GM12878 (cell line): ENCODE measurements at regions not wholly inside any gene's neighbourhood (a gene's known extent, or its start where the extent isn't known, plus 50 kb on each side); places are given as distances from the start of the nearest gene placed in this dataset.

Experiments used
- ATAC-seq: fragments of 200-7000 bp; cut with Tn5 transposase; 3 replicates; pipeline ENCODE4 v1.9.1; 2020; ENCODE audit warnings: mild to moderate bottlenecking, moderate library complexity
- BruUV-seq: library from RNA; stranded (reverse); fragments of 400-500 nt; replicated peaks from 2 replicates; lab custom pipeline; 2021; lab: Mats Ljungman, UMichigan
- CTCF ChIA-PET: fragments of 300-600 bp; sonication (Branson Sonifier 250); formaldehyde crosslinking; extraction: SDS; loops from one replicate; lab custom pipeline; 2021; ENCODE audit warnings: inconsistent platforms; lab: Yijun Ruan, JAX
- POLR2A ChIA-PET: fragments of 350-600 bp; formaldehyde crosslinking; extraction: SDS; loops from one replicate; lab custom pipeline; 2021; ENCODE audit warnings: inconsistent platforms; lab: Charles Lee
- RAD21 ChIA-PET: fragments of 300-600 bp; sonication (Branson Sonifier 250); formaldehyde crosslinking; loops from one replicate; lab custom pipeline; 2023; ENCODE audit warnings: antibody characterized with exemption; ENCODE audit not compliant: unreplicated experiment; lab: Charles Lee
- SMC1A ChIA-PET: fragments of 300-600 bp; sonication (Branson Sonifier 250); formaldehyde crosslinking; loops from one replicate; lab custom pipeline; 2023; ENCODE audit not compliant: unreplicated experiment, uncharacterized antibody; lab: Charles Lee
- DNase-seq: peaks from one replicate; pipeline ENCODE4 v3.0.0-alpha.2; 2011; ENCODE audit warnings: low read depth, low spot score
- FAIRE-seq: peaks from 3 replicates; lab custom pipeline; 2011; peaks lifted over from hg19 to GRCh38; lab: Jason Lieb, UNC
- H2AFZ ChIP-seq: 2 replicates; pipeline ENCODE4 v1.6.0; 2011; ENCODE audit warnings: low read depth, low read length, control low read depth; ENCODE audit not compliant: control insufficient read depth
- H3K27ac ChIP-seq: 2 replicates; pipeline ENCODE4 v1.5.1; 2011; ENCODE audit warnings: control low read depth; ENCODE audit not compliant: control insufficient read depth, insufficient read depth
- H3K27me3 ChIP-seq, 2 experiments: replicated peaks in 1 of 2; 2 replicates each; pipeline versions ENCODE4 v1.6.0 to v1.6.1; 2011; ENCODE audit warnings: low read length in 1 of 2; ENCODE audit not compliant: control insufficient read depth in 2 of 2, insufficient read depth in 2 of 2
- H3K36me3 ChIP-seq, 2 experiments: 2 replicates each; pipeline ENCODE4 v1.5.1; 2011; ENCODE audit warnings: low read length in 1 of 2; ENCODE audit not compliant: control insufficient read depth in 2 of 2, insufficient read depth in 2 of 2
- H3K4me1 ChIP-seq: 2 replicates; pipeline ENCODE4 v1.6.1; 2011; ENCODE audit warnings: mild to moderate bottlenecking, low read length, moderate library complexity, mixed read lengths; ENCODE audit not compliant: control insufficient read depth, insufficient read depth
- H3K4me2 ChIP-seq: 2 replicates; pipeline ENCODE4 v1.6.0; 2011; ENCODE audit warnings: control low read depth; ENCODE audit not compliant: control insufficient read depth, insufficient read depth
- H3K4me3 ChIP-seq: fragments of 200-600 bp; sonication (generic); 2 replicates; pipeline ENCODE4 v1.5.1; 2016
- H3K79me2 ChIP-seq: 2 replicates; pipeline ENCODE4 v1.6.0; 2011; ENCODE audit warnings: low read length; ENCODE audit not compliant: control insufficient read depth, insufficient read depth
- H3K9ac ChIP-seq: 2 replicates; pipeline ENCODE4 v1.8.0; 2011; ENCODE audit warnings: low read length, control low read depth, mixed read lengths; ENCODE audit not compliant: control insufficient read depth, insufficient read depth
- H3K9me3 ChIP-seq: replicated peaks from 3 replicates; pipeline ENCODE4 v1.5.1; 2011; ENCODE audit warnings: mild to moderate bottlenecking, low read length; ENCODE audit not compliant: control insufficient read depth, insufficient read depth
- H4K20me1 ChIP-seq: 2 replicates; pipeline ENCODE4 v1.6.0; 2011; ENCODE audit not compliant: control insufficient read depth, insufficient read depth
- ATF3 ChIP-seq: IDR thresholded peaks from 2 replicates; pipeline ENCODE4 v1.6.1; 2011; ENCODE audit warnings: low read depth, mild to moderate bottlenecking, low read length, moderate library complexity, borderline replicate concordance; ENCODE audit errors: extremely low read depth
- CUX1 ChIP-seq: IDR thresholded peaks from 2 replicates; pipeline ENCODE4 v1.6.1; 2012; ENCODE audit warnings: improper control_type of control experiment, low read depth, low read length; ENCODE audit not compliant: insufficient replicate concordance
- EGR1 ChIP-seq, 2 experiments: IDR thresholded peaks; 1 replicate in 1 of 2; 2 replicates in 1 of 2; pipeline ENCODE4 v1.6.1; 2011 to 2012; ENCODE audit warnings: low read depth in 2 of 2, low read length in 2 of 2, borderline replicate concordance in 1 of 2, mild to moderate bottlenecking in 1 of 2, moderate library complexity in 1 of 2
- ESRRA ChIP-seq: IDR thresholded peaks from 2 replicates; pipeline ENCODE4 v1.6.1; 2012; ENCODE audit warnings: mild to moderate bottlenecking, low read length, improper control_type of control experiment
- EZH2 ChIP-seq: IDR thresholded peaks from 2 replicates; pipeline ENCODE4 v1.6.1; 2012; ENCODE audit warnings: low read depth, mild to moderate bottlenecking, control low read depth, inconsistent platforms, low read length, borderline replicate concordance; ENCODE audit not compliant: control insufficient read depth
- IKZF2 ChIP-seq, 2 experiments: fragments of 450-650 bp; IDR thresholded peaks; 2 replicates each; pipeline ENCODE4 v1.6.1; 2017; ENCODE audit warnings: mild to moderate bottlenecking in 2 of 2, moderate library complexity in 2 of 2
- LARP7 ChIP-seq: fragments of 450-650 bp; IDR thresholded peaks from 2 replicates; pipeline ENCODE4 v1.6.1; 2017; ENCODE audit warnings: mild to moderate bottlenecking
- NFXL1 ChIP-seq: fragments of 450-650 bp; IDR thresholded peaks from 2 replicates; pipeline ENCODE4 v1.6.1; 2017; ENCODE audit warnings: antibody characterized with exemption, mild to moderate bottlenecking, borderline replicate concordance
- NFYA ChIP-seq: IDR thresholded peaks from 2 replicates; pipeline ENCODE4 v1.6.1; 2011; ENCODE audit warnings: low read depth, mild to moderate bottlenecking, low read length, improper control_type of control experiment, borderline replicate concordance
- POU2F2 ChIP-seq: IDR thresholded peaks from 3 replicates; pipeline ENCODE4 v1.6.1; 2011; ENCODE audit warnings: low read depth, mild to moderate bottlenecking, low read length, borderline replicate concordance
- RAD21 ChIP-seq: IDR thresholded peaks from 2 replicates; pipeline ENCODE4 v1.6.1; 2011; ENCODE audit warnings: mild to moderate bottlenecking, low read depth, low read length, moderate library complexity; ENCODE audit not compliant: insufficient read depth
- SMARCA5 ChIP-seq: fragments of 450-650 bp; IDR thresholded peaks from 2 replicates; pipeline ENCODE4 v1.6.1; 2017; ENCODE audit warnings: mild to moderate bottlenecking
- ZSCAN29 ChIP-seq: fragments of 450-650 bp; IDR thresholded peaks from 2 replicates; pipeline ENCODE4 v1.6.1; 2017; ENCODE audit warnings: mild to moderate bottlenecking, moderate library complexity
- WGBS: methylation state at CpG from one replicate; pipeline ENCODE4 v1.1.6; 2016; ENCODE audit warnings: low lambda C conversion rate; ENCODE audit not compliant: insufficient replicate concordance, insufficient coverage; ENCODE audit errors: missing lambda C conversion rate; 5-methylcytosine and 5-hydroxymethylcytosine counted together
- in situ Hi-C: fragments of 300-500 bp; cut with MboI; formaldehyde crosslinking; loops from 9 replicates; pipeline ENCODE4 v1.14.3; 2018; ENCODE audit warnings: mixed read lengths
- intact Hi-C: fragments of 100-400 bp; cut with micrococcal nuclease; formaldehyde crosslinking; loops from one replicate; pipeline ENCODE4 v1.14.2; 2022; ENCODE audit not compliant: unreplicated experiment

DNA sequence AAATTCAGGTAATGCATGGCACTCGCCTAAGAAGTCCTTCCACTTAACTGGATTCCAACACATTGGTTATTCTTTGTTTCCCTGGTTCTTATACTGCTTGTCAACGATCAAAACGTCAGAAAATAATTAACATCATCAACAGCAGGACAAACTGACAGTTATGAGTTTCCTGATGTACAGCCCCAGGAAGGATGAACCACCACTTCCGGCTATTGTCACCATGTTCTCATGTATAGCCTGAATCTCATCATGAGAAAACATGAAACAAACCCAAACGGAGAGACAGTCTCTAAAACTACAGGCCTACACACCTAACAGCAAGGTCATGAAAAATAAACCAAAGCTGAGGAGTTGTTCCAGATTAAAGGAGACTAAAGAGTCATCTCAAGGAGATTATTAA is 60.5 kb upstream of the FBXO28 start:
- FAIRE-seq (no peak), DNase-seq (no peak), ATAC-seq (no peak)
- Histone ChIP-seq H3K4me3 (no peak overlapping the region), H3K4me2 (no peak overlapping the region), H4K20me1 (no peaks in the 10 kb centered on the region), H3K9ac (no peak overlapping the region), H2AFZ (no peak overlapping the region), H3K27ac (no peak overlapping the region), H3K4me1 (no peaks in the 10 kb centered on the region), H3K79me2 (no peaks in the 10 kb centered on the region)
- CTCF ChIA-PET = interaction anchor here (1.4 to 4.5 kb wide), 3 partner anchors 242 to 355 kb away, joined by 4 to 31 read pairs (median 4); no protein-coding TSS in a partner anchor
- in situ Hi-C loops = loop anchor here (5.0 kb wide), 1 partner anchor 361 kb away; no protein-coding TSS in a partner anchor
- SMC1A ChIA-PET = no interaction called here
- POLR2A ChIA-PET = no interaction called here
- RAD21 ChIA-PET = no interaction called here
- no TSS peak for BruUV-seq
- intact Hi-C loops = no loop called here
- TF ChIP-seq SMARCA5 = no peak
- no peak for TF ChIP-seq NFXL1
- no peak for TF ChIP-seq ESRRA
- no peak for TF ChIP-seq POU2F2
- TF ChIP-seq ZSCAN29 = no peak
- TF ChIP-seq LARP7 = no peak
- TF ChIP-seq ATF3 = no peak
- TF ChIP-seq, all 136 proteins: peak for 0
- no peaks in the 10 kb centered on the region; the same call in 2 of the 3 replicates for H3K9me3 ChIP-seq
- no peaks in the 10 kb centered on the region for H3K27me3 ChIP-seq
- no peaks in the 10 kb centered on the region for H3K36me3 ChIP-seq
- 37% methylated on average over 5 of the region's 5 CpGs for WGBS

GRCh38 chr1:224052772-224053171 is 61.1 kb upstream of the FBXO28 start:
- Histone ChIP-seq H3K9ac (no peak overlapping the region), H3K27me3 (no peaks in the 10 kb centered on the region), H3K79me2 (no peaks in the 10 kb centered on the region), H3K27ac (no peak overlapping the region), H3K4me1 (no peaks in the 10 kb centered on the region), H4K20me1 (no peaks in the 10 kb centered on the region), H2AFZ (no peak overlapping the region), H3K4me3 (no peak overlapping the region), H3K36me3 (no peaks in the 10 kb centered on the region), H3K4me2 (no peak overlapping the region), H3K9me3 (no peaks in the 10 kb centered on the region; the same call in 2 of the 3 replicates)
- FAIRE-seq (no peak), DNase-seq (no peak), ATAC-seq (no peak)
- CTCF ChIA-PET = interaction anchor here (1.4 to 4.5 kb wide), 4 partner anchors 11 to 354 kb away, joined by 3 to 31 read pairs (median 4); no protein-coding TSS in a partner anchor
- RAD21 ChIA-PET = no interaction called here
- in situ Hi-C loops (loop anchor here (5.0 kb wide), 1 partner anchor 360 kb away; no protein-coding TSS in a partner anchor), intact Hi-C loops (no loop called here)
- 64% methylated on average over 3 of the region's 3 CpGs for WGBS
- SMC1A ChIA-PET = interaction anchor here (3.8 kb wide), 1 partner anchor 12 kb away, joined by 14 read pairs; no protein-coding TSS in a partner anchor
- POLR2A ChIA-PET = no interaction called here
- no TSS peak for BruUV-seq
- TF ChIP-seq EGR1 (IDR thresholded peaks at IDR 0.05; ENCODE audit: borderline replicate concordance in 1 of 2, low read depth in 2 of 2, low read length in 2 of 2) (no peak), RAD21 (no peak), IKZF2 (IDR thresholded peaks at IDR 0.05) (no peak), CUX1 (no peak), NFYA (no peak), EZH2 (no peak)
